Sigmoid colon (tissue), 6 donors: ENCODE measurements at regions not wholly inside any gene's neighbourhood (a gene's known extent, or its start where the extent isn't known, plus 50 kb on each side); places are given as distances from the start of the nearest gene placed in this dataset.

Source experiments
- DNase-seq: peaks from one replicate; pipeline ENCODE4 v3.0.0-alpha.2; 2019
- H3K27ac ChIP-seq, 4 donors: fragments of 200-600 bp; sonication (generic); one replicate each; pipeline ENCODE4 v1.5.1; 2016 to 2019; ENCODE audit warnings: mild to moderate bottlenecking in 1 of 4
- H3K27me3 ChIP-seq, 3 donors: fragments of 200-600 bp; sonication (generic); one replicate each; pipeline ENCODE4 v1.5.1; 2019; ENCODE audit warnings: mild to moderate bottlenecking in 1 of 3
- H3K36me3 ChIP-seq, 4 donors: fragments of 200-600 bp; sonication (generic); one replicate each; pipeline ENCODE4 v1.5.1; 2016 to 2019
- H3K4me1 ChIP-seq, 4 donors: fragments of 200-600 bp; sonication (generic); one replicate each; pipeline ENCODE4 v1.5.1; 2017 to 2019
- H3K4me3 ChIP-seq, 4 donors: fragments of 200-600 bp; sonication (generic); one replicate each; pipeline ENCODE4 v1.5.1; 2017 to 2019; ENCODE audit warnings: mild to moderate bottlenecking in 2 of 4, moderate library complexity in 1 of 4
- H3K9me3 ChIP-seq, 4 donors: fragments of 200-600 bp in 3 of 4; sonication (generic) in 3 of 4; one replicate each; pipeline versions ENCODE4 v1.5.1 to v1.6.1; 2013 to 2019
- CTCF ChIP-seq, 4 experiments: fragments of 450-650 bp in 3 of 4; fragments of 200-600 bp in 1 of 4; IDR thresholded peaks; one replicate each; pipeline ENCODE4 v1.5.1; 2016 to 2019; ENCODE audit warnings: antibody characterized with exemption in 4 of 4, mild to moderate bottlenecking in 3 of 4, moderate library complexity in 2 of 4
- EP300 ChIP-seq, 4 donors: sonication (generic); formaldehyde crosslinking; IDR thresholded peaks; one replicate each; pipeline ENCODE4 v1.6.1; 2017; ENCODE audit warnings: antibody characterized with exemption in 4 of 4
- POLR2A ChIP-seq, 2 donors: fragments of 450-650 bp; IDR thresholded peaks; one replicate each; pipeline ENCODE4 v1.6.1; 2016; ENCODE audit warnings: antibody characterized with exemption in 2 of 2, mild to moderate bottlenecking in 2 of 2, moderate library complexity in 2 of 2
- POLR2AphosphoS5 ChIP-seq, 4 donors: sonication (generic); formaldehyde crosslinking; IDR thresholded peaks; one replicate each; pipeline ENCODE4 v1.6.1; 2017; ENCODE audit warnings: antibody characterized with exemption in 4 of 4
- WGBS, 2 donors: extraction: QIAGEN DNeasy Blood & Tissue Kit; methylation state at CpG; one replicate each; pipeline ENCODE4 v1.1.7; 2013; 5-methylcytosine and 5-hydroxymethylcytosine counted together
- intact Hi-C: fragments of 100-400 bp; cut with DNase I; formaldehyde crosslinking; loops from one replicate; pipeline ENCODE4 v1.15.1; 2023
- donor health status: healthy with polysubstance abuse.
- donor health status: healthy.

- WGBS, 2 donors: 85 to 90% methylated on average over 1 of the region's 1 CpG
- TF ChIP-seq EP300 (IDR thresholded peaks at IDR 0.05) (no peak), POLR2AphosphoS5 (IDR thresholded peaks at IDR 0.05) (no peak), CTCF (IDR thresholded peaks at IDR 0.05) (no peak), POLR2A (IDR thresholded peaks at IDR 0.05) (no peak)
These were observed 118.6 kb upstream of the CPEB2 start for GRCh38 chr4:14883661-14884060.

GRCh38 chr4:14887842-14888433, 114.3 kb upstream of the CPEB2 start:
- DNase-seq: no peak
- H3K27me3 ChIP-seq: no peaks in the 10 kb centered on the region
- no peaks in the 10 kb centered on the region for H3K36me3 ChIP-seq
- H3K9me3 ChIP-seq: no peaks in the 10 kb centered on the region
- TF ChIP-seq POLR2A (IDR thresholded peaks at IDR 0.05) (no peak), EP300 (IDR thresholded peaks at IDR 0.05) (no peak)
- intact Hi-C loops: no loop called here
- H3K27ac ChIP-seq: no peak overlapping the region
- 88 to 89% methylated on average over 9 of the region's 9 CpGs for WGBS, 2 donors
- H3K4me1 ChIP-seq: no peaks in the 10 kb centered on the region
- no peak overlapping the region for H3K4me3 ChIP-seq

More at GRCh38 chr4:14883661-14884060, 118.6 kb upstream of the CPEB2 start:
- H3K27ac ChIP-seq: no peak overlapping the region
- peaks cover 0 to 21% (median 10%) of the 10 kb centered on the region in 4 donors for H3K4me1 ChIP-seq
- H3K9me3 ChIP-seq: no peaks in the 10 kb centered on the region
- intact Hi-C loops: no loop called here
- H3K36me3 ChIP-seq: no peaks in the 10 kb centered on the region
- H3K4me3 ChIP-seq: no peak overlapping the region
- no peaks in the 10 kb centered on the region for H3K27me3 ChIP-seq
- no peak for DNase-seq

GRCh38 chr4:14888790-14889572, 113.3 kb upstream of the CPEB2 start:
- WGBS, 2 donors: 86 to 93% methylated on average over 4 of the region's 4 CpGs
- Histone ChIP-seq H3K36me3 (no peaks in the 10 kb centered on the region), H3K27me3 (no peaks in the 10 kb centered on the region), H3K4me1 (no peaks in the 10 kb centered on the region), H3K27ac (no peak overlapping the region), H3K4me3 (no peak overlapping the region), H3K9me3 (no peaks in the 10 kb centered on the region)
- TF ChIP-seq POLR2AphosphoS5 (IDR thresholded peaks at IDR 0.05) (no peak), POLR2A (IDR thresholded peaks at IDR 0.05) (no peak), EP300 (IDR thresholded peaks at IDR 0.05) (no peak), CTCF (IDR thresholded peaks at IDR 0.05) (no peak)
- intact Hi-C loops: no loop called here
- no peak for DNase-seq

DNA sequence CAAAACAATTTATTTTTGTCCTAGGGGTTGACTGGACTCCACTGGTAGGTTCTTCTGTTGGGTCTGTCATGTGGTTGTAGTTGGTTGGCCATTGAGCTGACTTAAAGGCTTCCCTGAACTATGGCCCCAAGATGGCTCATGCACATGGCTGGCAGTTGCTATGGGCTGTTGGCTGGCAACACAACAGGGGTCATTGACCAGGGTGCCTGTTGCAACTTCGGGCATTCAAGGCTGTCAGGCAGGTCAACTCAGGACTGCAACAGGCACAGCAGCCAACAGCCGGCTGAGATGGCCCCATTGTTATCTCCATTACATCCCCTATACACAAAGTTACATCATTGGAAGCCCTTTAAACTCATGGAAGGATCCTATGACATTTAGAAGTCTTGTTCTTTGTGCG, 109.7 kb upstream of the CPEB2 start:
- no peak for DNase-seq
- no peaks in the 10 kb centered on the region for H3K9me3 ChIP-seq
- no peaks in the 10 kb centered on the region for H3K36me3 ChIP-seq
- H3K4me3 ChIP-seq: no peak overlapping the region
- WGBS, 2 donors: 88 to 92% methylated on average over 3 of the region's 3 CpGs
- no peak overlapping the region for H3K27ac ChIP-seq
- no peaks in the 10 kb centered on the region for H3K4me1 ChIP-seq
- TF ChIP-seq EP300 (IDR thresholded peaks at IDR 0.05): no peak
- TF ChIP-seq CTCF (IDR thresholded peaks at IDR 0.05): no peak
- TF ChIP-seq POLR2A (IDR thresholded peaks at IDR 0.05): no peak
- TF ChIP-seq POLR2AphosphoS5 (IDR thresholded peaks at IDR 0.05): no peak
- intact Hi-C loops: no loop called here
- H3K27me3 ChIP-seq: no peaks in the 10 kb centered on the region

DNA sequence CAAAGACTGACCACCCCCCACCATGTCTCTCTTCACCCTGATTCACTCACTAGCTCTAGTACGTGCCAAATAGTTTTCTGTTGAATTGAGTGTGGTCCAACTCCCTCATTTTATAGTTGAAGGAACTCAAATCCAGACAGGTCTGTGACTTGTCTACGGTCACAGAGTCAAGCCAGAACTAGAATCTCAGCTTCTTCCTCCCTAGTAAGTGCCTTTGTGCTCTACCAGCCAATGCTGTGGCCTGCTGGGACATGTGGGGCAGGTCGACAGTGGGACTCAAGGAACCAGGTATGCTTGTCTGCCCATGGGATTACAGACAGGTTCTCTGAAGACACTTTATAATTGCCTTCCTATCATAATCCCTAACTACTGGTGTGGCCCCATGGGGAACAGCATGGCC, 108.6 kb upstream of the CPEB2 start:
- Histone ChIP-seq H3K27ac (no peak overlapping the region), H3K9me3 (no peaks in the 10 kb centered on the region), H3K4me3 (no peak overlapping the region), H3K36me3 (no peaks in the 10 kb centered on the region), H3K27me3 (no peaks in the 10 kb centered on the region), H3K4me1 (no peaks in the 10 kb centered on the region)
- 81 to 87% methylated on average over 3 of the region's 3 CpGs for WGBS, 2 donors
- intact Hi-C loops: no loop called here
- no peak for DNase-seq
- TF ChIP-seq EP300 (IDR thresholded peaks at IDR 0.05): no peak
- TF ChIP-seq CTCF (IDR thresholded peaks at IDR 0.05): no peak
- TF ChIP-seq POLR2A (IDR thresholded peaks at IDR 0.05): no peak
- no peak for TF ChIP-seq POLR2AphosphoS5 (IDR thresholded peaks at IDR 0.05)
